HL-60 (cell line): ENCODE measurements at regions not wholly inside any gene's neighbourhood (a gene's known extent, or its start where the extent isn't known, plus 50 kb on each side); places are given as distances from the start of the nearest gene placed in this dataset.

ENCODE experiments used
- DNase-seq, 2 experiments: peaks; one replicate each; pipeline ENCODE4 v3.0.0-alpha.2; 2010 to 2020; ENCODE audit warnings: low read depth in 1 of 2, low spot score in 1 of 2
- H3K27ac ChIP-seq: fragments of 250-450 bp; sonication (Bioruptor Pico); replicated peaks from 2 replicates; pipeline ENCODE4 v1.5.1; 2020; ENCODE audit warnings: mild to moderate bottlenecking, moderate library complexity
- H3K27me3 ChIP-seq: fragments of 250-450 bp; sonication (Bioruptor Pico); 2 replicates; pipeline ENCODE4 v1.5.1; 2021; ENCODE audit warnings: mild to moderate bottlenecking, moderate library complexity; ENCODE audit not compliant: insufficient read depth, poor library complexity, severe bottlenecking
- H3K4me3 ChIP-seq: replicated peaks from 2 replicates; pipeline ENCODE4 v1.5.1; 2011; ENCODE audit warnings: mild to moderate bottlenecking, control low read depth, low read length; ENCODE audit not compliant: insufficient read depth
- CTCF ChIP-seq: IDR thresholded peaks from one replicate; pipeline ENCODE4 v1.5.1; 2011; ENCODE audit warnings: low read length, control low read depth, inconsistent platforms; ENCODE audit not compliant: insufficient read depth
- GABPA ChIP-seq: IDR thresholded peaks from 2 replicates; pipeline ENCODE4 v1.6.1; 2012; ENCODE audit warnings: low read depth
- POLR2AphosphoS5 ChIP-seq: IDR thresholded peaks from 2 replicates; pipeline ENCODE4 v1.6.1; 2012; ENCODE audit warnings: low read depth
- REST ChIP-seq: IDR thresholded peaks from 2 replicates; pipeline ENCODE4 v1.6.1; 2012; ENCODE audit warnings: low read depth; ENCODE audit not compliant: insufficient replicate concordance
- SPI1 ChIP-seq: IDR thresholded peaks from 2 replicates; pipeline ENCODE4 v1.6.1; 2012; ENCODE audit warnings: low read depth, mild to moderate bottlenecking, borderline replicate concordance

- Histone ChIP-seq H3K27me3 (no peaks in the 10 kb centered on the region), H3K4me3 (no peak overlapping the region), H3K27ac (no peak overlapping the region)
- no peak for DNase-seq
- TF ChIP-seq SPI1 (no peak), CTCF (no peak), POLR2AphosphoS5 (no peak), GABPA (no peak), REST (no peak)
Measured at GRCh38 chr20:55667024-55667423, 338.3 kb downstream of the CBLN4 start.

- no peak for TF ChIP-seq CTCF
- no peak for TF ChIP-seq GABPA
- no peak overlapping the region for H3K4me3 ChIP-seq
- no peak overlapping the region for H3K27ac ChIP-seq
- DNase-seq = no peak
- no peaks in the 10 kb centered on the region for H3K27me3 ChIP-seq
Measured at GRCh38 chr20:55656231-55656775, 349.0 kb downstream of the CBLN4 start.

GRCh38 chr20:55650657-55651360 is 354.5 kb downstream of the CBLN4 start:
- TF ChIP-seq SPI1 = no peak
- TF ChIP-seq CTCF = no peak
- no peak for TF ChIP-seq POLR2AphosphoS5
- TF ChIP-seq REST = no peak
- no peak for TF ChIP-seq GABPA
- Histone ChIP-seq H3K27ac (no peak overlapping the region), H3K4me3 (no peak overlapping the region), H3K27me3 (no peaks in the 10 kb centered on the region)
- DNase-seq = no peak

- no peaks in the 10 kb centered on the region for H3K27me3 ChIP-seq
- TF ChIP-seq REST (no peak), CTCF (no peak), SPI1 (no peak)
- no peak overlapping the region for H3K4me3 ChIP-seq
- H3K27ac ChIP-seq = no peak overlapping the region
- no peak for DNase-seq
Measured at GRCh38 chr20:55649254-55649653, 356.1 kb downstream of the CBLN4 start.
